GM18873 (cell line): ENCODE measurements at regions not wholly inside any gene's neighbourhood (a gene's known extent, or its start where the extent isn't known, plus 50 kb on each side); places are given as distances from the start of the nearest gene placed in this dataset.

Experiments
- ATAC-seq: cut with Tn5 transposase; IDR thresholded peaks from one replicate; pipeline ENCODE4 v1.9.1; 2021; ENCODE audit warnings: mild to moderate bottlenecking, moderate library complexity, moderate number of reproducible peaks; ENCODE audit not compliant: unreplicated experiment, low FRiP score

- ATAC-seq: no peak
Observed at GRCh38 chr9:121568343-121569265, 69.0 kb upstream of the GGTA1 start.

- ATAC-seq: no peak
Observed at GRCh38 chr9:121569266-121569648, 69.6 kb upstream of the GGTA1 start.

DNA sequence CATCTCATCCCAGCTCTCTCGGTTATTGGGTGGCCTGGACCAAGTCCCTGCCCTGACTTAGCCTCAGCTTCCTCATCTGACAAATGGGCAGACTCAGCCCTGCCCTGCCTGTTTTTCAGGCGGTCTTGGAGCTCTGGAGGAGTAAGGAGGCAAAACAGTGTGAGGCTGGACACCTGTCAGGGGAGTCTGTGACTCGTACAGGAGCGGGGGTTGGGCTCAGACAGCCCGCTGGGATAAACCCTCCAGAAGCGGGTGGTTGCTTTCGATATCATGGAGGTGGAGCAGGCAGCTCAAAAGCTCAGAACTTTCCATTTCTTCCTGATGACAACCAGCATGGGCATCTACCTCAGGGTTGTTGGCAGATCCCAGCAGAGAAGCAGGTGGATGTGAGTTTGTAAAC, 72.9 kb upstream of the GGTA1 start:
- ATAC-seq: no peak

GRCh38 chr9:121573717-121574485, 74.3 kb upstream of the GGTA1 start:
- no peak for ATAC-seq

DNA sequence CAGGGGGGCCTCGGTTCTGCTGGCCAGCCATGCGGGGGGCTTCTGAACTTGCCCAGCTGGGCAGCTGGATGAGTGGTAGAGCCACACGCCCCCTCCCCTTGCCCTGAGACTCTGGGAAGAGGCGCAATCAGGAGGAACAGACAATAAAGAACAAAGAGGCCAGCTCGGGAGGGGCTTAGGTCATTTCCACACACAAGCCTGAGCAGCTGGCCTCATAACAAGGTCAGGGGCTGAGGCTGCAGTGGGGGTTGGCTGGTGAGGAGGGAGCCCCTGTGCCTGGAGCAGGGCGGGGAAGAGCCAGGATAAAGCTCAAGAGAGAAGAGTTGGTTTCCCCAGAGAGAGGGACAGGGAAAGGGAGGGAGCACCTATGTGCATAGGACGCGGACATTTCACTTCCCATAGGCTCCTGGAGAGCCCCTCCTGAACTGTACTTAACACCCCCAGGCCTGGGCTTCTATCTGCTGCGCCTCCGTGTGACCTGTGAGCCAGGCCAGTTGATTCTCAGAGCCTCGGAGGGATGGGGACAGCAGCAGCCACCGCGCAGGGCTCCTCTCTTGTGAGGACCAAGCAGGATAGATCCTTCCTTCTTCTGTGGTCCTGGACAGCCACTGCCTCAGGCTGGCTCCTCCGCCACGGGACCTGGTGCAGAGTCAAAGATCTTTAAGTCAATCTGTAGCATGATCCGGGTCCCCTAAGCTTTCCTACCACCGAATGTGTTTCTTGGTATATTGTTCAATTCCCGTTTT, 75.3 kb upstream of the GGTA1 start:
- no peak for ATAC-seq

DNA sequence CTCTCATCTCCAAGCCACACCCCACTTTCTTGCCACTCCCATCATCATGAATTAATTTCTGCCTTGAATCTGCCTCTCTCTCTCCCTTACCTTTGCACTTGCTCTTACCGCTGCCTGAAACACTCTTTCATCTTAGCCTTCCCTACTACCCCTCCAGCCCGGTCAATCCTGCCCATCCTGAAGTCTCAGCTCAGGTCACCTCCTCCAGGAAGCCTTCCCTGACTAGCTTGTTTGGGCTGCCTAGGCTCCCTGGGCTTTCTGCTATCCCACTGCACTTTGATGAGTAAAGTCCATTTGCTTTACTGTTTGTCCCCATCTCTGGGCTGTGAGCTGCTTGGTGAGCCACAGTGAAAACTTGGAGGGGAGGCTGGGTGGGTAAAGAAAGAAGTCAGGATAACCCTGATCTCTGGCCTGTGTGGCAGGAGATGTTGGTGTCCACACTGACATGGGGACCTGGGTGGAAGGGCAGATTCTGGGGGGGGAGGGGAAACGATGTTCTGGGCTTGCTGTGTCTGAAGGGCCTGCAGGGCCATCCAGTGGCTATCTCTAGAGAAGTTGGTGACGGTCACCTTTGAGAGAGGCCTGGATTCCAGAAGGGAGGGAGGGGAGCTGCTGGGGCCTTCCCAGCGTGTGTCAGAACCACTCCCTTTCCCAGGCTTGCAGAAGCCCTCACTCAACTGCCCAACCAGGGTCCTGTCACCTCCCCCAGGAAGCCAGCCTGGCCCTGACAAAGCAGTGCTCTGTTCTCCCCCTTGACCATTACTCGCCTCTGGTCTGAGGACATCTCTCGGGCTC, 75.0 kb upstream of the DAB2IP start:
- no peak for ATAC-seq

- no peak for ATAC-seq
Observed at GRCh38 chr9:121577166-121577565, 74.3 kb upstream of the DAB2IP start.

GRCh38 chr9:121577572-121577971, 73.9 kb upstream of the DAB2IP start:
- no peak for ATAC-seq

GRCh38 chr9:121581786-121582600, 69.4 kb upstream of the DAB2IP start:
- ATAC-seq: no peak

- no peak for ATAC-seq
Observed at GRCh38 chr9:121582641-121583040, 68.8 kb upstream of the DAB2IP start.

GRCh38 chr9:121584421-121584820, 67.0 kb upstream of the DAB2IP start:
- ATAC-seq: no peak

GRCh38 chr9:121587863-121588262, 63.6 kb upstream of the DAB2IP start:
- ATAC-seq: no peak

GRCh38 chr9:121589986-121590385, 61.4 kb upstream of the DAB2IP start:
- ATAC-seq: no peak

GRCh38 chr9:121592265-121592664, 59.2 kb upstream of the DAB2IP start:
- no peak for ATAC-seq

DNA sequence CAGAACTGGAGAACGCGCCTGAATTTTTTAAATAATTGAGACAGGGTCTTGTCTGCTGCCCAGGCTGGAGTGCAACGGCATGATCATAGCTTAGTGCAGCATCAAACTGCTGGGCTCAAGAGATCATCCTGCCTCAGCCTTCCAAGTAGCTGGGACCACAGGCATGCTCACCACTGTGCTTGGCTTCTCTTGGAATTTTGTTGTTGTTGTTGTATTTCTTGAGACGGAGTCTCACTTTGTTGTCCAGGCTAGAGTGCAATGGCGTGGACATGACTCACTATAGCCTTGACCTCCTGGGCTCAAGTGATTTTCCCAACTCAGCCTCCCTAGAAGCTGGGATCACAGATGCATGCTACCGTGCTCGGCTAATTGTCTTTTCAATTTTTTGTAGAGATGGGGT, 58.4 kb upstream of the DAB2IP start:
- ATAC-seq: no peak

DNA sequence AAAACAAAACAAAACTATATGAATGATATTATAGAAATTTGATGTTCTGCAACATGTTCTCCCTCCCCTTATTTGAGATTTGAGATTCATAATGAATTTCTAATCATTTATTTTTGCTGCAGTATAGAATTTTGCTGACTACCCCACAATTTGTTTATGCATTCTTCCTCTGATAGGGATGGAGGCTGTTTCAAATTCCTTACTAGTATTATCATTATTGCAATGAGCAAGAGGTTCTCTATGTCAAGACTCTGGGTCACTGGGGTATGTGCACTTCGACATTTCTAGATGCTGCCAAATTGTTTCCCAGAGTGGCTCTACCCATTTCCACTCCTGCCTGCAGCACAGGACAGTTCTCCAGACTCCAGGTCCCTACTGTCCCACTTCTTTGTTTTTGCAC, 54.9 kb upstream of the DAB2IP start:
- no peak for ATAC-seq

DNA sequence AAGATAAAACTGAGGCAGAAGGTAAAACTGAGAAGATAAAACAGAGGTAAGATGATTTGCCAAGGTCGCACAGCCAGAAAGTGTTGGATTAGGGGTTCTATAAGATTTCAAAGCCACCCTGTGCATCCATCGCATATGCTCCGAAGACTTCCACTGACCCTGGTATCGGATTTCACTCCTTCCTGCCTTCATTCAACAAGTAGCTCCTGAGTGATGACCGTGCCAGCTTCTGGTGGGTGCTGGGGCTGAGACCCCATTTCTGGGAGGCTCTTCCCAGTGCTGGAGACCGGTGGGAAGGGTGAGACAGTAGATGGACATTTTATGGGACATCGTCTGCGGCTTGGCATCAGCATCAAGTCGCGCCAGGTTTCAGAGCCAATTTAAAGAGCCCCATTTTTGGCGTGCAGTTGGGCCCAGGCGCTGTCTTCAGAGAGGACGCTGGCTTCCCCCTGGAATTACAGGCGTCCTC, 53.7 kb upstream of the DAB2IP start:
- ATAC-seq: no peak

DNA sequence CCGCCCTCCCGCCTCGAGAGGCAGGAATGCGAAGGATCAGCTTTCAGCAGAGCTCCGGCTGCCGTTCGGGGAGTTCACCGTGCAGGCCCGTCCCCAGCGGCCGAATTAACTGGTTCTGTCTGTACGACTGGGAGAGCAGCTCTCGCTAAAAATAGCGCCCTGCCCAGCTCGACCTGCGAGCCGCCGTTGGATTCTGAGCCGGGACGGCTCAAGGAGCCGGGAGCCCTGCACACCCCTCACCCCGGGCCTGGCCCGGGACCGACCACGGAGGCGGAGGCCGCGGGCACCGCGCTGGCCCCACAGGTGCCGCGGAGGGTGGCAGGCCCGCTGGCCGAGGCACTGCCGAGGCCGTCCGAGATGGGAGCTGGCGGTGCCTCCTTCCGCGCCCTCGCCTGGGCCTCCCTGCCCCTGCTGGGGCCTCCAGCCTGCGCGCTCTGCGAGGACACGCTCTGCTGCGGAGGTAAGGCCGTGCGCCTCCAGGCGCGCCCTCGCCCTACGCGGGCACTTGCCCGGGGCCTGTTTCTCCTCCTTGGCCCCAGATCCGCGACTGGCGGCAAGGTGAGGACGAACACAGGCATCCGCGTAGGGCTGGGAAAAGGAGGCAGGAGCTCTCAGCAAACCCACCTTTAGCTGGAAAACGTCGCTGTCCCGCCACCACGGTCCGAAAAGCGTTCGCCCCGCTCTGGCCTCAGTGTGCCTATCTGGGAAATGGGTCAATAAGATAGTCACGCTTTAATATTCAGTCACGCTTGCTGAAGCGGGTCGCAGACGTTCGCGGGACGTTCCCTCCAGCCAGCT, 53.1 kb upstream of the DAB2IP start:
- ATAC-seq: no peak
